Naive thymus-derived CD8-positive, alpha-beta T cell (primary cell): ENCODE measurements at regions not wholly inside any gene's neighbourhood (a gene's known extent, or its start where the extent isn't known, plus 50 kb on each side); places are given as distances from the start of the nearest gene placed in this dataset.
"Not testable (repeated sequence)": the region's sequence is repeated elsewhere in the genome, so short reads cannot be mapped to it uniquely, and the experiment has no call there.

ENCODE experiments used
- ATAC-seq, 2 donors: fragments of 150-1000 bp; cut with Tn5 transposase in 1 of 2; sonication (Bioruptor Pico), chemical (Tn5 transposase) in 1 of 2; 1 replicate in 1 of 2; 2 replicates in 1 of 2; pipeline ENCODE4 v1.10.0; 2021; ENCODE audit warnings: mild to moderate bottlenecking in 2 of 2, moderate library complexity in 2 of 2
- POLR2A ChIA-PET: fragments of 350-600 bp; sonication (Branson Sonifier 250); formaldehyde crosslinking; loops from one replicate; lab custom pipeline; 2021; ENCODE audit warnings: antibody characterized with exemption; lab: Charles Lee
- DNase-seq, 10 donors: peaks; one replicate each; pipeline versions ENCODE4 v3.0.0 to v3.0.0-alpha.2; 2020 to 2022
- H3K27ac Mint-ChIP-seq, 10 donors: one replicate each; pipeline ENCODE4 v1.8.0; 2020 to 2022; ENCODE audit warnings: mild to moderate bottlenecking in 10 of 10, mixed read lengths in 10 of 10, moderate library complexity in 4 of 10, inconsistent platforms in 1 of 10
- H3K27me3 Mint-ChIP-seq, 5 donors: one replicate each; pipeline ENCODE4 v1.8.0; 2021 to 2022; ENCODE audit warnings: mixed read lengths in 5 of 5
- H3K36me3 Mint-ChIP-seq, 3 donors: one replicate each; pipeline ENCODE4 v1.8.0; 2020 to 2022; ENCODE audit warnings: mixed read lengths in 3 of 3, mild to moderate bottlenecking in 2 of 3, inconsistent platforms in 1 of 3
- H3K4me1 Mint-ChIP-seq, 4 donors: one replicate each; pipeline ENCODE4 v1.8.0; 2021 to 2022; ENCODE audit warnings: mixed read lengths in 4 of 4
- H3K4me3 Mint-ChIP-seq, 10 donors: one replicate each; pipeline ENCODE4 v1.8.0; 2020 to 2022; ENCODE audit warnings: mild to moderate bottlenecking in 10 of 10, mixed read lengths in 10 of 10, moderate library complexity in 6 of 10, inconsistent platforms in 1 of 10
- H3K9me3 Mint-ChIP-seq, 9 donors: one replicate each; pipeline ENCODE4 v1.8.0; 2020 to 2022; ENCODE audit warnings: mixed read lengths in 9 of 9, mild to moderate bottlenecking in 3 of 9, inconsistent platforms in 1 of 9, moderate library complexity in 1 of 9

DNA sequence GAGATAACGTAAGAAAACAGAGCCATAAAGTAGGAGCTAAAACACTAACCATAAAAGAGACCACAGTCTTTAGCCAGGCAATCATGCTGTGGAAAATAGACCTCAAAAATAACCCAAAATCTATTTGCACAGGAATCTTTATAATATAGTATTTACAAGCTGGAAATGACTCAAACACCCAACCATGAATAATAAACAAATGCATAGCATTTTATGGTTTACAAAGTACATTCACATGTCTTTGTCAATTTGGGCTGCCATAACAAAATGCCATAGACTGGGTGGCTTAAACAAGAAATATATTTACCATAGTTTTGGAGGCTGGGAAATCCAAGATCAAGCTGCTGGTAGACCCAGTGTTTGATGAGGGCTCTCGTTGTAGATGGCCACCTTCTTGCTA, 65.5 kb upstream of the GRB10 start:
- Mint-ChIP-seq H3K4me3 (no peak overlapping the region), H3K36me3 (peaks cover 0 to 7% (median 0%) of the 10 kb centered on the region in 3 donors), H3K4me1 (no peaks in the 10 kb centered on the region), H3K27me3 (peaks cover 2 to 20% (median 7%) of the 10 kb centered on the region in 5 donors), H3K27ac (no peak overlapping the region), H3K9me3 (peaks cover 0 to 17% (median 10%) of the 10 kb centered on the region in 9 donors)
- POLR2A ChIA-PET, result no interaction called here
- ATAC-seq (no peak), DNase-seq (no peak)

GRCh38 chr7:50844861-50845260, 62.2 kb upstream of the GRB10 start:
- H3K36me3 Mint-ChIP-seq, result peaks cover 0 to 13% (median 0%) of the 10 kb centered on the region in 3 donors
- peaks cover 0 to 22% (median 11%) of the 10 kb centered on the region in 9 donors for H3K9me3 Mint-ChIP-seq
- H3K27me3 Mint-ChIP-seq, result peaks cover 8 to 36% (median 18%) of the 10 kb centered on the region in 5 donors
- DNase-seq, POLR2A ChIA-PET, H3K4me3 Mint-ChIP-seq, ATAC-seq, H3K4me1 Mint-ChIP-seq, H3K27ac Mint-ChIP-seq: not testable (repeated sequence)

- POLR2A ChIA-PET, result no interaction called here
- no peak overlapping the region for H3K27ac Mint-ChIP-seq
Observed at GRCh38 chr7:50842041-50842440, 59.3 kb upstream of the GRB10 start.

GRCh38 chr7:50838675-50839377, 56.1 kb upstream of the GRB10 start:
- peaks cover 0 to 5% (median 0%) of the 10 kb centered on the region in 4 donors for H3K4me1 Mint-ChIP-seq
- peaks cover 8 to 53% (median 22%) of the 10 kb centered on the region in 5 donors for H3K27me3 Mint-ChIP-seq
- no peak overlapping the region for H3K4me3 Mint-ChIP-seq
- H3K27ac Mint-ChIP-seq, result no peak overlapping the region
- H3K36me3 Mint-ChIP-seq, result peaks cover 0 to 6% (median 0%) of the 10 kb centered on the region in 3 donors
- POLR2A ChIA-PET, result no interaction called here
- ATAC-seq, result no peak
- peaks cover 0 to 7% (median 0%) of the 10 kb centered on the region in 9 donors for H3K9me3 Mint-ChIP-seq
- DNase-seq, result no peak

More at GRCh38 chr7:50842041-50842440, 59.3 kb upstream of the GRB10 start:
- Mint-ChIP-seq H3K9me3 (peaks cover 0 to 22% (median 10%) of the 10 kb centered on the region in 9 donors), H3K4me3 (no peak overlapping the region), H3K36me3 (peaks cover 0 to 13% (median 0%) of the 10 kb centered on the region in 3 donors), H3K27me3 (peaks cover 8 to 42% (median 20%) of the 10 kb centered on the region in 5 donors), H3K4me1 (peaks cover 0 to 5% (median 0%) of the 10 kb centered on the region in 4 donors)
- ATAC-seq, result no peak
- no peak for DNase-seq

GRCh38 chr7:50837965-50838364, 55.3 kb upstream of the GRB10 start:
- no peak overlapping the region for H3K4me3 Mint-ChIP-seq
- POLR2A ChIA-PET, result no interaction called here

GRCh38 chr7:50836646-50837045, 54.0 kb upstream of the GRB10 start:
- peaks cover under 1 to 43% (median 15%) of the 10 kb centered on the region in 5 donors for H3K27me3 Mint-ChIP-seq
- H3K4me3 Mint-ChIP-seq, result no peak overlapping the region
- DNase-seq (no peak), ATAC-seq (no peak)
- no peak overlapping the region for H3K27ac Mint-ChIP-seq
- peaks cover 0 to under 1% (median 0%) of the 10 kb centered on the region in 9 donors for H3K9me3 Mint-ChIP-seq
- POLR2A ChIA-PET, result no interaction called here
- H3K36me3 Mint-ChIP-seq, result no peaks in the 10 kb centered on the region
- H3K4me1 Mint-ChIP-seq, result peaks cover 0 to under 1% (median 0%) of the 10 kb centered on the region in 4 donors

More at GRCh38 chr7:50837965-50838364, 55.3 kb upstream of the GRB10 start:
- ATAC-seq, result no peak
- Mint-ChIP-seq H3K27ac (no peak overlapping the region), H3K27me3 (peaks cover 6 to 53% (median 21%) of the 10 kb centered on the region in 5 donors), H3K9me3 (peaks cover 0 to 6% (median 0%) of the 10 kb centered on the region in 9 donors), H3K36me3 (peaks cover 0 to 6% (median 0%) of the 10 kb centered on the region in 3 donors), H3K4me1 (peaks cover 0 to 5% (median 0%) of the 10 kb centered on the region in 4 donors)
- no peak for DNase-seq

GRCh38 chr7:50835156-50835555, 52.5 kb upstream of the GRB10 start:
- ATAC-seq (no peak), DNase-seq (no peak)
- Mint-ChIP-seq H3K27ac (no peak overlapping the region), H3K27me3 (peaks cover 6 to 39% (median 14%) of the 10 kb centered on the region in 5 donors), H3K9me3 (peaks cover 0 to 2% (median 0%) of the 10 kb centered on the region in 9 donors), H3K36me3 (no peaks in the 10 kb centered on the region), H3K4me1 (no peaks in the 10 kb centered on the region), H3K4me3 (no peak overlapping the region)
- POLR2A ChIA-PET, result no interaction called here

- DNase-seq, result no peak
- Mint-ChIP-seq H3K4me3 (no peak overlapping the region), H3K4me1 (no peaks in the 10 kb centered on the region), H3K9me3 (peaks cover 0 to 2% (median 0%) of the 10 kb centered on the region in 9 donors), H3K27ac (no peak overlapping the region), H3K27me3 (peaks cover 6 to 39% (median 16%) of the 10 kb centered on the region in 5 donors), H3K36me3 (no peaks in the 10 kb centered on the region)
- POLR2A ChIA-PET, result no interaction called here
- ATAC-seq, result no peak
Observed at GRCh38 chr7:50834679-50835078, 52.0 kb upstream of the GRB10 start.

DNA sequence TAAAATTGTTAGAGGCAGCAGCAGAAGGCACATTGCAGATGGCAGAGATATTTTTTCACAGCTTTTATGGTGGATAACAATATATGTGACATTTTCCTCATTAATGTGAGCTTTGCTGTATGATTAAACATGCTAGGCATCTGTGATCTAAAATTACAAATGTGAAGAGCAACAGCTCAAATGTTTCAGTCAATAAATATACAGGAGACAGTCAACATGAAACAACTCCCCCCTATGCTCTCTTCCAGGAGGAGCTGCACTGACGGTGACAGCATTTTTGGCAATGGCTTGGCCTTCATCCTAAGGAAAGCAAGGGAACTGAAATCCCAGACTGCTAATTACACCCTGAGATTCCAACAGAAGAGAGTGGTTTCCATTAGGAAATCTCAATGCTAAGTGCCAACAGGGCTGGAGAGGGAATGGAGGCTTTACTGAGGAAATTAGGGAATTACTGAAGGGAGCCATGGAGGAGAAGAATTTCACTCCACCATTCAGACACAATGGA, 51.4 kb upstream of the GRB10 start:
- Mint-ChIP-seq H3K4me3 (no peak overlapping the region), H3K27ac (no peak overlapping the region), H3K9me3 (peaks cover 0 to 2% (median 0%) of the 10 kb centered on the region in 9 donors), H3K4me1 (no peaks in the 10 kb centered on the region), H3K27me3 (peaks cover 7 to 34% (median 16%) of the 10 kb centered on the region in 5 donors), H3K36me3 (no peaks in the 10 kb centered on the region)
- POLR2A ChIA-PET, result no interaction called here
- ATAC-seq (no peak), DNase-seq (no peak)

- H3K27ac Mint-ChIP-seq, result no peak overlapping the region
- POLR2A ChIA-PET, result no interaction called here
- peaks cover 0 to under 1% (median 0%) of the 10 kb centered on the region in 4 donors for H3K4me1 Mint-ChIP-seq
- H3K27me3 Mint-ChIP-seq, result peaks cover 7 to 25% (median 12%) of the 10 kb centered on the region in 5 donors
- peaks cover 0 to 2% (median 0%) of the 10 kb centered on the region in 9 donors for H3K9me3 Mint-ChIP-seq
- no peak overlapping the region for H3K4me3 Mint-ChIP-seq
- ATAC-seq (no peak), DNase-seq (no peak)
- no peaks in the 10 kb centered on the region for H3K36me3 Mint-ChIP-seq
Observed at GRCh38 chr7:50832744-50833143, 50.0 kb upstream of the GRB10 start.
